ENCODE measurements at regions not wholly inside any gene's neighbourhood (a gene's known extent, or its start where the extent isn't known, plus 50 kb on each side); places are given as distances from the start of the nearest gene placed in this dataset.

GRCh38 chr21:15515908-15516307 lies 213.9 kb upstream of the USP25 start:
- Histone ChIP-seq H3K9me3 (ENCODE audit: control insufficient read depth, insufficient read depth, low read length) (no peaks in the 10 kb centered on the region), H3K14ac (replicated peaks; ENCODE audit: low read depth, low read length) (no peak overlapping the region), H3K9ac (ENCODE audit: low read depth, low read length) (no peak overlapping the region), H4K20me1 (ENCODE audit: insufficient read depth, low read length) (no peaks in the 10 kb centered on the region), H3K4me1 (ENCODE audit: control insufficient read depth, insufficient read depth, low read length) (no peaks in the 10 kb centered on the region), H3K79me1 (ENCODE audit: low read depth in 1 of 2, low read length in 2 of 2) (no peaks in the 10 kb centered on the region), H3K27ac (ENCODE audit: insufficient read depth, low read length) (no peak overlapping the region), H3K56ac (ENCODE audit: extremely low read depth, insufficient read depth, low read length) (no peak overlapping the region), H3K4me2 (ENCODE audit: low read depth, low read length) (no peak overlapping the region), H3K4ac (ENCODE audit: low read depth, low read length) (no peak overlapping the region), H3K27me3 (ENCODE audit: control insufficient read depth, insufficient read depth, low read length) (no peaks in the 10 kb centered on the region), H3K23ac (ENCODE audit: low read depth, low read length) (no peak overlapping the region), H2BK5ac (ENCODE audit: low read depth, low read length, poor library complexity, severe bottlenecking) (no peak overlapping the region), H3K4me3 (ENCODE audit: insufficient read depth, low read depth, low read length) (no peak overlapping the region), H3K9me1 (ENCODE audit: insufficient read depth, low read length) (no peaks in the 10 kb centered on the region), H2AK5ac (ENCODE audit: low read depth, low read length) (no peak overlapping the region), H4K5ac (ENCODE audit: low read depth, low read length) (no peak overlapping the region), H2BK15ac (ENCODE audit: low read depth, low read length) (no peak overlapping the region), H3K36me3 (ENCODE audit: control insufficient read depth, insufficient read depth, low read length) (no peaks in the 10 kb centered on the region), H4K91ac (ENCODE audit: insufficient read depth, low read depth, low read length) (no peak overlapping the region), H2AFZ (replicated peaks; ENCODE audit: low read length, poor library complexity) (no peak overlapping the region), H2BK120ac (ENCODE audit: low read depth, low read length) (no peak overlapping the region), H2BK20ac (ENCODE audit: low read depth, low read length) (no peak overlapping the region), H3K18ac (ENCODE audit: low read depth, low read length) (no peak overlapping the region), H4K8ac (ENCODE audit: low read depth in 2 of 2, low read length in 2 of 2) (no peak overlapping the region), H2AK9ac (replicated peaks; ENCODE audit: low read depth, low read length, poor library complexity) (no peak overlapping the region)
- no TSS peak for BruUV-seq (replicated peaks)
- intact Hi-C loops (cut with micrococcal nuclease) (loop anchor here (5.0 kb wide), 1 partner anchor 306 kb away; no protein-coding TSS in a partner anchor), dilution Hi-C loops (cut with HindIII; ENCODE audit: low sequenced_read_pairs, unreplicated experiment) (no loop called here), in situ Hi-C loops (cut with MboI; ENCODE audit: low sequenced_read_pairs) (no loop called here)
- no peak for TF ChIP-seq SMC3 (IDR thresholded peaks at IDR 0.05; ENCODE audit: low read depth, low read length)
- TF ChIP-seq RCOR1 (IDR thresholded peaks at IDR 0.05; ENCODE audit: insufficient replicate concordance, low read length) = no peak
- no peak for TF ChIP-seq FOS (IDR thresholded peaks at IDR 0.05; ENCODE audit: low read depth, low read length)
- no peak; the same call in 1 of the 2 replicates for TF ChIP-seq MAFK (IDR thresholded peaks at IDR 0.05; ENCODE audit: low read depth, low read length)
- TF ChIP-seq RAD21 (IDR thresholded peaks at IDR 0.05; ENCODE audit: low read length) = no peak
- TF ChIP-seq MXI1 (IDR thresholded peaks at IDR 0.05; ENCODE audit: borderline replicate concordance, low read depth, low read length) = no peak
- TF ChIP-seq CHD1 (IDR thresholded peaks at IDR 0.05; ENCODE audit: low read depth, low read length) = no peak
- TF ChIP-seq POLR2A (IDR thresholded peaks at IDR 0.05; ENCODE audit: low read depth, low read length) = no peak
- no peak for TF ChIP-seq CTCF (conservative IDR thresholded peaks at IDR 0.05; ENCODE audit: low read depth, low read length)
- TF ChIP-seq MAZ (IDR thresholded peaks at IDR 0.05; ENCODE audit: borderline replicate concordance, low read depth, low read length) = no peak
- TF ChIP-seq, protein P1, sequence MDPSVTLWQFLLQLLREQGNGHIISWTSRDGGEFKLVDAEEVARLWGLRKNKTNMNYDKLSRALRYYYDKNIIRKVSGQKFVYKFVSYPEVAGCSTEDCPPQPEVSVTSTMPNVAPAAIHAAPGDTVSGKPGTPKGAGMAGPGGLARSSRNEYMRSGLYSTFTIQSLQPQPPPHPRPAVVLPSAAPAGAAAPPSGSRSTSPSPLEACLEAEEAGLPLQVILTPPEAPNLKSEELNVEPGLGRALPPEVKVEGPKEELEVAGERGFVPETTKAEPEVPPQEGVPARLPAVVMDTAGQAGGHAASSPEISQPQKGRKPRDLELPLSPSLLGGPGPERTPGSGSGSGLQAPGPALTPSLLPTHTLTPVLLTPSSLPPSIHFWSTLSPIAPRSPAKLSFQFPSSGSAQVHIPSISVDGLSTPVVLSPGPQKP (IDR thresholded peaks at IDR 0.05; ENCODE audit: borderline replicate concordance, low read depth, low read length) = no peak
- TF ChIP-seq, protein P2, sequence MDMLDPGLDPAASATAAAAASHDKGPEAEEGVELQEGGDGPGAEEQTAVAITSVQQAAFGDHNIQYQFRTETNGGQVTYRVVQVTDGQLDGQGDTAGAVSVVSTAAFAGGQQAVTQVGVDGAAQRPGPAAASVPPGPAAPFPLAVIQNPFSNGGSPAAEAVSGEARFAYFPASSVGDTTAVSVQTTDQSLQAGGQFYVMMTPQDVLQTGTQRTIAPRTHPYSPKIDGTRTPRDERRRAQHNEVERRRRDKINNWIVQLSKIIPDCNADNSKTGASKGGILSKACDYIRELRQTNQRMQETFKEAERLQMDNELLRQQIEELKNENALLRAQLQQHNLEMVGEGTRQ (IDR thresholded peaks at IDR 0.05; ENCODE audit: low read depth, low read length) = no peak
- no CpG with 5 or more reads among the region's 2 CpGs for WGBS, 2 experiments (ENCODE audit: extremely low coverage in 2 of 2, insufficient read length in 1 of 2)
- no peak for DNase-seq
- ChIA-PET CTCF (no interaction called here), POLR2A (ENCODE audit: unreplicated experiment) (no interaction called here)
- no peak for ATAC-seq (ENCODE audit: low read depth)

All from IMR-90 (cell line).